ENCODE measurements at regions not wholly inside any gene's neighbourhood (a gene's known extent, or its start where the extent isn't known, plus 50 kb on each side); places are given as distances from the start of the nearest gene placed in this dataset.

- WGBS (ENCODE audit: insufficient coverage), result 100% methylated on average over 1 of the region's 2 CpGs
- H3K27me3 ChIP-seq (ENCODE audit: control insufficient read depth, insufficient read depth, low read length), result no peaks in the 10 kb centered on the region
- no peak overlapping the region for H3K27ac ChIP-seq (ENCODE audit: low read depth, low read length)
- H3K4me3 ChIP-seq (ENCODE audit: low read depth, low read length), result no peak overlapping the region
- H3K9me3 ChIP-seq (ENCODE audit: control insufficient read depth, insufficient read depth, low read length), result no peaks in the 10 kb centered on the region
- H3K4me1 ChIP-seq (ENCODE audit: control insufficient read depth, insufficient read depth, low read length), result no peaks in the 10 kb centered on the region
- DNase-seq (ENCODE audit: low read depth in 4 of 6, low spot score in 6 of 6), result no peak
- H3K36me3 ChIP-seq (ENCODE audit: control insufficient read depth, insufficient read depth, low read length), result no peaks in the 10 kb centered on the region
These were observed 951.9 kb upstream of the SLITRK1 start for GRCh38 chr13:84834201-84834600.

DNA sequence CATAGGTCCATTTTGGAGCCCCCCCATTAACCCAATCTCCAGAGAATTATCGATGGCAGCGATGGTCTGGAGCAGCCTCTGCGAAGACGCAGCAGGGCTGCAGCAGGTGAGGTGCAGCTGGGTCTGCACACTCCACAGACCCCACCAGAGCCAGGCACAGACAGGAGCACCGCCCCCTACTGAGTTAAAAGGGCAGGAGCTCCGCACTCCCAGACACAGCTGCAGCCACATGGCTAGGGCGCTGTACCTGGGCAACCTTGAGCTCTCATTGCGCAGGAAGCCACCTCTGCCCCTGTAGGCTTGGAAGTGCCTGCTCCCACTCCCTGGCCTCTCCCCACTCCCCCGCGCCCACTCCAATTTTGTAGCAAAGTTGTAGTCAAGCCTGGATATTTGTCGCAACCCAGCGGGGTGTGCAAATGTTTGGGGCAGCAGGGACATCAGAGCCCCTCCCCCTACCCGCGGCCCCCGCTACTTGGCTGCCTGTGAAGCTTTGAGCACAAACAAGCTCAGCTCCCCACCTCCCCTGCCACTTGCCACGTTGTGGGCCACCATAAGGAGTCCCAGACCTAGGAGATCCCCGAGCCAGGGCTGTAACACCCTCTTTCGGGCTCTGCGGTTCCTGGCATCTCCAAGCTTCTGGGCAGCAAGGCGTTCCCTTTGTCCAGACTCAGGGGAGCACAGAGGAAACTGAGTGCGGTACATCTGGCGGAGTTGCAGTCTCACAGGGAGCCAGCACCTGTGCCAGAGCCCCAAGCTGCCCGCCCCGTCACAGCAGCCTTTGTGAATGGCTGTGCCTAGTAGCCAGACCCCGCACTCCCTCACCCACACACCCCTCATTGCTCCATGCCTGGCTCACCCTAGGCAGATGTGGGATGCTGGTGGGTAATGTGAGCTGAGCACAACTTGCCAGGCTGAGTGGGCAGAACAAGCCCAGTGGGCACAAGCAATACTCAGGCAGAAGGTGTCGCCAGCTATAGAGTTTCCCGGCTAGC, 949.7 kb upstream of the SLITRK1 start:
- Histone ChIP-seq H3K36me3 (ENCODE audit: control insufficient read depth, insufficient read depth, low read length) (no peaks in the 10 kb centered on the region), H3K4me3 (ENCODE audit: low read depth, low read length) (no peak overlapping the region), H3K9me3 (ENCODE audit: control insufficient read depth, insufficient read depth, low read length) (no peaks in the 10 kb centered on the region), H3K27ac (ENCODE audit: low read depth, low read length) (no peak overlapping the region), H3K27me3 (ENCODE audit: control insufficient read depth, insufficient read depth, low read length) (no peaks in the 10 kb centered on the region), H3K4me1 (ENCODE audit: control insufficient read depth, insufficient read depth, low read length) (no peaks in the 10 kb centered on the region)
- 90% methylated on average over 21 of the region's 27 CpGs for WGBS (ENCODE audit: insufficient coverage)
- no peak for DNase-seq (ENCODE audit: low read depth in 4 of 6, low spot score in 6 of 6)

DNA sequence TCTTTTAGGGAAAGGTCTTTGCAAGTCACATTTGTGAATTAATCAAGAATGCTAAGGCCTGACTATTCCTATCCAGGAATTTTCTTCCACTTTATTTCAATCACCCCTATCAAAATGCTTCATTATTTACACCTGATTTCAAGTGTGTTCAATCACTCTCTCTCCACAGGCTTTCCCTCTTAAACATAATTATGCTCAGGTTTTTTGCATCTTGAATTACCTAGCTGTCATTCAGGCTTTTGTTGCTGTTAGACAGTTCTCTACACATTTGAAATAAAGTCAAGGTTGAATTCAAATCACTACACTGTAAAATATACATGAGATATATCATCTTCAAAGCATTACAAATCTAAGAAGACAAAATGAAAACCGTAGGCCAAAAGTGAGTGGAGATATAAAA, 941.3 kb upstream of the SLITRK1 start:
- H3K27ac ChIP-seq (ENCODE audit: low read depth, low read length), result no peak overlapping the region
- H3K36me3 ChIP-seq (ENCODE audit: control insufficient read depth, insufficient read depth, low read length), result no peaks in the 10 kb centered on the region

GRCh38 chr13:84821261-84821660, 939.0 kb upstream of the SLITRK1 start:
- WGBS (ENCODE audit: insufficient coverage), result no CpG with 5 or more reads among the region's 3 CpGs
- Histone ChIP-seq H3K36me3 (ENCODE audit: control insufficient read depth, insufficient read depth, low read length) (no peaks in the 10 kb centered on the region), H3K9me3 (ENCODE audit: control insufficient read depth, insufficient read depth, low read length) (no peaks in the 10 kb centered on the region), H3K27ac (ENCODE audit: low read depth, low read length) (no peak overlapping the region), H3K4me1 (ENCODE audit: control insufficient read depth, insufficient read depth, low read length) (no peaks in the 10 kb centered on the region), H3K4me3 (ENCODE audit: low read depth, low read length) (no peak overlapping the region), H3K27me3 (ENCODE audit: control insufficient read depth, insufficient read depth, low read length) (no peaks in the 10 kb centered on the region)
- DNase-seq (ENCODE audit: low read depth in 4 of 6, low spot score in 6 of 6), result peak in 1 of 6 donors; percentile 36

More for the DNA sequence above, 941.3 kb upstream of the SLITRK1 start:
- no peak for DNase-seq (ENCODE audit: low read depth in 4 of 6, low spot score in 6 of 6)
- Histone ChIP-seq H3K9me3 (ENCODE audit: control insufficient read depth, insufficient read depth, low read length) (no peaks in the 10 kb centered on the region), H3K27me3 (ENCODE audit: control insufficient read depth, insufficient read depth, low read length) (no peaks in the 10 kb centered on the region), H3K4me1 (ENCODE audit: control insufficient read depth, insufficient read depth, low read length) (no peaks in the 10 kb centered on the region), H3K4me3 (ENCODE audit: low read depth, low read length) (no peak overlapping the region)
- no CpG with 5 or more reads among the region's 1 CpG for WGBS (ENCODE audit: insufficient coverage)

GRCh38 chr13:84816567-84817105, 934.4 kb upstream of the SLITRK1 start:
- Histone ChIP-seq H3K9me3 (ENCODE audit: control insufficient read depth, insufficient read depth, low read length) (no peaks in the 10 kb centered on the region), H3K4me1 (ENCODE audit: control insufficient read depth, insufficient read depth, low read length) (no peaks in the 10 kb centered on the region), H3K27ac (ENCODE audit: low read depth, low read length) (no peak overlapping the region), H3K27me3 (ENCODE audit: control insufficient read depth, insufficient read depth, low read length) (no peaks in the 10 kb centered on the region), H3K4me3 (ENCODE audit: low read depth, low read length) (no peak overlapping the region), H3K36me3 (ENCODE audit: control insufficient read depth, insufficient read depth, low read length) (no peaks in the 10 kb centered on the region)
- no peak for DNase-seq (ENCODE audit: low read depth in 4 of 6, low spot score in 6 of 6)
- no CpG with 5 or more reads among the region's 4 CpGs for WGBS (ENCODE audit: insufficient coverage)

GRCh38 chr13:84812789-84813188, 930.5 kb upstream of the SLITRK1 start:
- WGBS (ENCODE audit: insufficient coverage), result no CpG with 5 or more reads among the region's 3 CpGs
- peak in 1 of 6 donors; percentile 30 for DNase-seq (ENCODE audit: low read depth in 4 of 6, low spot score in 6 of 6)
- no peaks in the 10 kb centered on the region for H3K36me3 ChIP-seq (ENCODE audit: control insufficient read depth, insufficient read depth, low read length)
- H3K27me3 ChIP-seq (ENCODE audit: control insufficient read depth, insufficient read depth, low read length), result no peaks in the 10 kb centered on the region
- H3K9me3 ChIP-seq (ENCODE audit: control insufficient read depth, insufficient read depth, low read length), result no peaks in the 10 kb centered on the region
- no peaks in the 10 kb centered on the region for H3K4me1 ChIP-seq (ENCODE audit: control insufficient read depth, insufficient read depth, low read length)
- no peak overlapping the region for H3K4me3 ChIP-seq (ENCODE audit: low read depth, low read length)
- H3K27ac ChIP-seq (ENCODE audit: low read depth, low read length), result no peak overlapping the region

- no peaks in the 10 kb centered on the region for H3K9me3 ChIP-seq (ENCODE audit: control insufficient read depth, insufficient read depth, low read length)
- DNase-seq (ENCODE audit: low read depth in 4 of 6, low spot score in 6 of 6), result no peak
- H3K27me3 ChIP-seq (ENCODE audit: control insufficient read depth, insufficient read depth, low read length), result no peaks in the 10 kb centered on the region
- H3K4me1 ChIP-seq (ENCODE audit: control insufficient read depth, insufficient read depth, low read length), result no peaks in the 10 kb centered on the region
- 89% methylated on average over 1 of the region's 2 CpGs for WGBS (ENCODE audit: insufficient coverage)
- no peak overlapping the region for H3K4me3 ChIP-seq (ENCODE audit: low read depth, low read length)
- H3K27ac ChIP-seq (ENCODE audit: low read depth, low read length), result no peak overlapping the region
- H3K36me3 ChIP-seq (ENCODE audit: control insufficient read depth, insufficient read depth, low read length), result no peaks in the 10 kb centered on the region
These were observed 929.8 kb upstream of the SLITRK1 start for GRCh38 chr13:84812078-84812477.

DNA sequence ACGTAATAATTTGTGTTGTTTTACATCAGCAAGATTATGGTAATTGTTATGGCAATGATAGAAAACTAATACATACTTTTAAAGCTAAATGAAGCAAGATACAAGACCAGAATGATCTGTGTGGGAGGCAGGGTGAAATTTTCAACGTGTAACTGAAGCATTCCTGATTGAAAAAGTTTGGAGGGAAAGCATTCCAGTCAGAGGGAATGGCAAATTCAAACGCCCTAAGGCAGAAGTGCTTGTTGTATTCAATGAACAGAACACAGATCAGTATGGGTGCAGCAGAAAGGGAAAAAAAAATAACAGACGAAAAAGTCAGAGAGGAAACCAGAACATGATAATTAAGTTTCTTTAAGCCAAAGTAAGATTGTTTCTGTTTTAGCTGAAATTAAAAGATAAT, 928.5 kb upstream of the SLITRK1 start:
- no peak for DNase-seq (ENCODE audit: low read depth in 4 of 6, low spot score in 6 of 6)
- H3K36me3 ChIP-seq (ENCODE audit: control insufficient read depth, insufficient read depth, low read length), result no peaks in the 10 kb centered on the region
- 33% methylated on average over 1 of the region's 4 CpGs for WGBS (ENCODE audit: insufficient coverage)
- no peak overlapping the region for H3K27ac ChIP-seq (ENCODE audit: low read depth, low read length)
- no peaks in the 10 kb centered on the region for H3K4me1 ChIP-seq (ENCODE audit: control insufficient read depth, insufficient read depth, low read length)
- H3K4me3 ChIP-seq (ENCODE audit: low read depth, low read length), result no peak overlapping the region
- H3K9me3 ChIP-seq (ENCODE audit: control insufficient read depth, insufficient read depth, low read length), result no peaks in the 10 kb centered on the region
- H3K27me3 ChIP-seq (ENCODE audit: control insufficient read depth, insufficient read depth, low read length), result no peaks in the 10 kb centered on the region

GRCh38 chr13:84802073-84802472, 919.8 kb upstream of the SLITRK1 start:
- Histone ChIP-seq H3K4me1 (ENCODE audit: control insufficient read depth, insufficient read depth, low read length) (no peaks in the 10 kb centered on the region), H3K27me3 (ENCODE audit: control insufficient read depth, insufficient read depth, low read length) (no peaks in the 10 kb centered on the region)
- no peak for DNase-seq (ENCODE audit: low read depth in 4 of 6, low spot score in 6 of 6)

More at GRCh38 chr13:84802073-84802472, 919.8 kb upstream of the SLITRK1 start:
- no peaks in the 10 kb centered on the region for H3K9me3 ChIP-seq (ENCODE audit: control insufficient read depth, insufficient read depth, low read length)
- H3K36me3 ChIP-seq (ENCODE audit: control insufficient read depth, insufficient read depth, low read length), result no peaks in the 10 kb centered on the region
- H3K4me3 ChIP-seq (ENCODE audit: low read depth, low read length), result no peak overlapping the region
- no peak overlapping the region for H3K27ac ChIP-seq (ENCODE audit: low read depth, low read length)

Measured in spinal cord (tissue), 9 donors.